ENCODE measurements at regions not wholly inside any gene's neighbourhood (a gene's known extent, or its start where the extent isn't known, plus 50 kb on each side); places are given as distances from the start of the nearest gene placed in this dataset.
"Not testable (repeated sequence)": the region's sequence is repeated elsewhere in the genome, so short reads cannot be mapped to it uniquely, and the experiment has no call there.

DNA sequence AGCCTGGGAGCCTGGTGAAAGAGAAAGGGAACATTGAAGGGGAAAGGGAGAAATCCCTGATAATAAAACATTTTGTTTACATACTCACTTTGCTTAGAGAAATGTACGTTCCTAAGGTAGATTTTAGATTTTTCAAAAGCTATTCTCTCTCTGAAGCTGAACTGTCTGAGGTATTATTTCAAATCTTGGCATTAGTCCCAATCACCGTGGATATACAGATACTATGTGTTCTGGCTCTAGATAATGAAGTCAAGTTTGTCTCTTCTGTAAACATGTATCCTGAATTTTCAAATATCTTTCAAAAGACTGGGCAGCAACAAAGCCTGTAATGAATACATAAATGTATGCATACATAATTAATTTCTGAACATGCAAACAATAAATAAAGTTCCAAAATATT is 1104.2 kb upstream of the FAM98A start:
- Histone ChIP-seq H3K9me3 (ENCODE audit: low read depth) (no peaks in the 10 kb centered on the region), H3K36me3 (no peaks in the 10 kb centered on the region), H3K27me3 (no peaks in the 10 kb centered on the region), H3K4me3 (no peak overlapping the region), H3K4me1 (ENCODE audit: low read depth) (no peaks in the 10 kb centered on the region), H3K27ac (no peak overlapping the region)
- no peak for DNase-seq (ENCODE audit: low read depth in 1 of 2, low spot score in 1 of 2)
- no peak for TF ChIP-seq CTCF (IDR thresholded peaks at IDR 0.05; ENCODE audit: low read depth, low read length)

DNA sequence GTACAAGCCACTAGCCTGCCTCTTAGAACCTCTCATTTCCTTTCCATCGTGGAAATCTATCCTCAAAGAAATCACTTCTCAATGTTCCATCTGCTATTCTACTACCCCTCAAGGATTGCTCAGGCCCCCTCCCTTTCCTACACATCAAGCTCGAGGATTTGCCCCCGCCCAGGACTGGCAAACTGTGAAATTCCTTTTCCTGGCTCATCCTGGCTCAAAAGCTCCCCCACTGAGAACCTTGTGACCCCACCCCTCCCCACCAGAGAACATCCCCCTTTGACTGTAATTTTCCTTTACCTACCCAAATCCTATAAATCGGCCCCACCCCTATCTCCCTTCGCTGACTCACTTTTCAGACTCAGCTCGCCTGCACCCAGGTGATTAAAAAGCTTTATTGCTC is 1103.3 kb upstream of the FAM98A start:
- not testable (repeated sequence) for DNase-seq (ENCODE audit: low read depth in 1 of 2, low spot score in 1 of 2)

GRCh38 chr2:34677591-34677990 is 1078.5 kb upstream of the FAM98A start:
- H3K36me3 ChIP-seq; H3K4me3 ChIP-seq; H3K4me1 ChIP-seq (ENCODE audit: low read depth); H3K27ac ChIP-seq; H3K9me3 ChIP-seq (ENCODE audit: low read depth); H3K27me3 ChIP-seq; DNase-seq (ENCODE audit: low read depth in 1 of 2, low spot score in 1 of 2): not testable (repeated sequence)

More for the DNA sequence above, 1103.3 kb upstream of the FAM98A start:
- not testable (repeated sequence) for H3K27me3 ChIP-seq; H3K4me3 ChIP-seq; H3K9me3 ChIP-seq (ENCODE audit: low read depth); H3K27ac ChIP-seq; H3K4me1 ChIP-seq (ENCODE audit: low read depth); H3K36me3 ChIP-seq

DNA sequence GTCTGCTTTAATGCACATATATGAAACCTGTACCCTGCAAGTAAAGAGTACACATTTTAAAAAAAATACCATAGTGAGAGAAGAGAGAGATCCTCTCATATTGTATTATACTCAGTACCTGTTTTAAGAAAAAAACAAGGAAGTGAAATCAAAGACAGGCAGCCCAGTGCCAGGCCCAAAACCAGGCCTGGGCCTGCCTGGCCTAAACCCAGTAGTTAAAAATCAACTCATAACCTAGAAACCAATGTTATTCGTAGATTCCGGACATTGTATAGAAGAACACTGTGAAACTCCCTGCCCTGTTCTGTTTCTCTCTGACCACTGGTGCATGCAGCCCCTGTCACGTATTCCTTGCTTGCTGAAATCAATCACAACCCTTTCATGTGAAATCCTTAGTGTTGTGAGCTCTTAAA is 1078.0 kb upstream of the FAM98A start:
- H3K27ac ChIP-seq; H3K36me3 ChIP-seq; H3K4me3 ChIP-seq; H3K4me1 ChIP-seq (ENCODE audit: low read depth); H3K9me3 ChIP-seq (ENCODE audit: low read depth); H3K27me3 ChIP-seq; DNase-seq (ENCODE audit: low read depth in 1 of 2, low spot score in 1 of 2): not testable (repeated sequence)

GRCh38 chr2:34670482-34670881 is 1071.4 kb upstream of the FAM98A start:
- TF ChIP-seq CTCF (IDR thresholded peaks at IDR 0.05; ENCODE audit: low read depth, low read length): no peak
- Histone ChIP-seq H3K9me3 (ENCODE audit: low read depth) (no peaks in the 10 kb centered on the region), H3K36me3 (no peaks in the 10 kb centered on the region), H3K27ac (no peak overlapping the region), H3K4me3 (no peak overlapping the region), H3K27me3 (no peaks in the 10 kb centered on the region), H3K4me1 (ENCODE audit: low read depth) (no peaks in the 10 kb centered on the region)
- no peak for DNase-seq (ENCODE audit: low read depth in 1 of 2, low spot score in 1 of 2)

- H3K27me3 ChIP-seq: no peaks in the 10 kb centered on the region
- no peak for TF ChIP-seq CTCF (IDR thresholded peaks at IDR 0.05; ENCODE audit: low read depth, low read length)
- H3K4me3 ChIP-seq: no peak overlapping the region
- H3K9me3 ChIP-seq (ENCODE audit: low read depth): no peaks in the 10 kb centered on the region
- no peaks in the 10 kb centered on the region for H3K4me1 ChIP-seq (ENCODE audit: low read depth)
- DNase-seq (ENCODE audit: low read depth in 1 of 2, low spot score in 1 of 2): no peak
- no peaks in the 10 kb centered on the region for H3K36me3 ChIP-seq
- H3K27ac ChIP-seq: no peak overlapping the region
Observed at GRCh38 chr2:34666821-34667220, 1067.7 kb upstream of the FAM98A start.

DNA sequence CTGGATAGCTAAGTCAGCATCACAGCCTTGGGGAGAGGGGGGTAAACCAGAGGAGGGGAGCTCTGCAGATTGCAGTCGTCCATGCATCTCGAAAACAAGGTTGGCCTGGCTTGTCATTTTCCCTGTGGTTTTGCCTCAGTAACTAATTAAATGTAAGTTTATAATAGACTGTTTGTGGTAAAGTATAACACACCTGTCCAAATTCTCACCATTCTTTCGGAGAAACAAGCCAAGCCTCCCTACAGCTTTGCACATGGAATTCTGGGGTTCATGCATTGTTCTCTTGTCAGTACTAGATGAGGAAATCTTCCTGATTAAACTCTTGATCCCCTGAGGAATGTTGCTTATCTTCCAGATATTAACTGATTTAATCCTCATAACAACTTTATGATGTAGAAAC is 1065.2 kb upstream of the FAM98A start:
- Histone ChIP-seq H3K4me1 (ENCODE audit: low read depth) (no peaks in the 10 kb centered on the region), H3K27me3 (no peaks in the 10 kb centered on the region), H3K4me3 (no peak overlapping the region), H3K36me3 (no peaks in the 10 kb centered on the region), H3K9me3 (ENCODE audit: low read depth) (no peaks in the 10 kb centered on the region), H3K27ac (no peak overlapping the region)
- TF ChIP-seq CTCF (IDR thresholded peaks at IDR 0.05; ENCODE audit: low read depth, low read length): no peak
- no peak for DNase-seq (ENCODE audit: low read depth in 1 of 2, low spot score in 1 of 2)
